ENCODE measurements at regions not wholly inside any gene's neighbourhood (a gene's known extent, or its start where the extent isn't known, plus 50 kb on each side); places are given as distances from the start of the nearest gene placed in this dataset.

DNA sequence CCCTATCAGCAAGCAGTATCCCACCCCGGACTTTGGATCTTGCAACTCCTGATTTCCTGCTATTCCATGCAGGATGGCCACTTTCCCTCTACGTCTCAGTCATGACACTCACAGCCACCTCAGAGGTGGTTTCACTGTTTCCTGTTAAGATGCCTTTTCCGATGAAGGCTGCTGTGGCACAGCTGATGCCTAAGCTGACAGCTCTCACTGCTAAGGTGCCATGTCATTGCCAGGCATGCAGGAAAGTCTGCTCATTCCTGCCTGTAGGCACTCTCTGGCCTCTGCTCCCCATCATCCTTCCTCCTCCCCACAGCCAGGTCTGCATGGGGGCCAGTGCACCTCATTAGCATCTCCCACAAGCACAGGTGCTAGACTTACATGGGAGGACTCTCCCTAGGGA lies 173.0 kb downstream of the CBLN1 start:
- Histone ChIP-seq H3K9me3 (no peaks in the 10 kb centered on the region), H3K4me3 (no peak overlapping the region), H3K27ac (no peak overlapping the region), H3K27me3 (no peaks in the 10 kb centered on the region), H3K36me3 (no peaks in the 10 kb centered on the region), H3K4me1 (no peaks in the 10 kb centered on the region)
- TF ChIP-seq, protein P1, sequence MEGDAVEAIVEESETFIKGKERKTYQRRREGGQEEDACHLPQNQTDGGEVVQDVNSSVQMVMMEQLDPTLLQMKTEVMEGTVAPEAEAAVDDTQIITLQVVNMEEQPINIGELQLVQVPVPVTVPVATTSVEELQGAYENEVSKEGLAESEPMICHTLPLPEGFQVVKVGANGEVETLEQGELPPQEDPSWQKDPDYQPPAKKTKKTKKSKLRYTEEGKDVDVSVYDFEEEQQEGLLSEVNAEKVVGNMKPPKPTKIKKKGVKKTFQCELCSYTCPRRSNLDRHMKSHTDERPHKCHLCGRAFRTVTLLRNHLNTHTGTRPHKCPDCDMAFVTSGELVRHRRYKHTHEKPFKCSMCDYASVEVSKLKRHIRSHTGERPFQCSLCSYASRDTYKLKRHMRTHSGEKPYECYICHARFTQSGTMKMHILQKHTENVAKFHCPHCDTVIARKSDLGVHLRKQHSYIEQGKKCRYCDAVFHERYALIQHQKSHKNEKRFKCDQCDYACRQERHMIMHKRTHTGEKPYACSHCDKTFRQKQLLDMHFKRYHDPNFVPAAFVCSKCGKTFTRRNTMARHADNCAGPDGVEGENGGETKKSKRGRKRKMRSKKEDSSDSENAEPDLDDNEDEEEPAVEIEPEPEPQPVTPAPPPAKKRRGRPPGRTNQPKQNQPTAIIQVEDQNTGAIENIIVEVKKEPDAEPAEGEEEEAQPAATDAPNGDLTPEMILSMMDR (IDR thresholded peaks at IDR 0.05): no peak
- TF ChIP-seq POLR2A (IDR thresholded peaks at IDR 0.05): no peak
- intact Hi-C loops (cut with DNase I; ENCODE audit: low total_unique reads): no loop called here
- no peak for DNase-seq

DNA sequence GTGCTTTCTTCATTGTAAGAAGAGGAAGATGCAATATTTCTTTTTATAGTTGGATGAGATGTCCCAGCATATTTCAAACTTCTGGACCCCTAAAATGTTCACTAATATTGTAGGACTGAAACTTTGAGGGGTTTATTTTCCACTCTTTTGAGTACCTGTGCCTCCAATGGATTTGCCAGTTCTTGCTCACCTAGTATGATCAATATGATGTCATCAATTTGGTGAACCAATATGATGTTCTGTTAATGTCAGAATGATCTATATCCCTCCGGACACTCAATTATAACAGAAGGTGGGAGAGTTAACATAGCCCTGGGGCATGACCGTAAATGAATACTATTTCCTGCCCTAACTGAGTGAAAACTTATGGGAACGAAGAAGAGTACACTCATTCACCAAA lies 178.3 kb downstream of the CBLN1 start:
- intact Hi-C loops (cut with DNase I; ENCODE audit: low total_unique reads): no loop called here
- no peaks in the 10 kb centered on the region for H3K27me3 ChIP-seq
- no peak overlapping the region for H3K27ac ChIP-seq
- H3K4me1 ChIP-seq: no peaks in the 10 kb centered on the region
- TF ChIP-seq, protein P1 (IDR thresholded peaks at IDR 0.05): no peak
- TF ChIP-seq POLR2A (IDR thresholded peaks at IDR 0.05): no peak
- no peaks in the 10 kb centered on the region for H3K36me3 ChIP-seq
- no peak for DNase-seq
- no peaks in the 10 kb centered on the region for H3K9me3 ChIP-seq
- no peak overlapping the region for H3K4me3 ChIP-seq

DNA sequence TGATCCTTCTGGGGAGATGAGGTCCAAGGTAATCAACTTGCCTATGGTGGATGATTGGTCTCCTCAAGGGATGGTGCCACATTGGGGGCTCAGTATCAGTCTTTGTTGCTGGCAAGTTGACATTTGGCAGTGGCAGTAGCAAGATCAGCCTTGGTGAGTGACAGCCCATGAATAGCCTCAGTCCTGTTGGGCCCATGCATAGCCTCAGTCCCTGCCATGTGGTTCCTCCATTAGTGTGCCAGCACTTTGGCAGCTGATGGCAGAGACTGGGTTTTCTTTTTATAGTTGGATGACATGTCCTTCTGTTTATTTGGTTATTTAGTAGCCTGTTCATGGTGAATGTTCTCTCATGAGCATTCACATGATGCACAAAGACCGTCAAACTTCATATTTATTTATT lies 179.6 kb downstream of the CBLN1 start:
- TF ChIP-seq, protein P1 (IDR thresholded peaks at IDR 0.05): no peak
- TF ChIP-seq POLR2A (IDR thresholded peaks at IDR 0.05): no peak
- DNase-seq: no peak
- no peaks in the 10 kb centered on the region for H3K9me3 ChIP-seq
- H3K27me3 ChIP-seq: no peaks in the 10 kb centered on the region
- intact Hi-C loops (cut with DNase I; ENCODE audit: low total_unique reads): no loop called here
- no peaks in the 10 kb centered on the region for H3K4me1 ChIP-seq
- H3K4me3 ChIP-seq: no peak overlapping the region
- H3K27ac ChIP-seq: no peak overlapping the region
- no peaks in the 10 kb centered on the region for H3K36me3 ChIP-seq

DNA sequence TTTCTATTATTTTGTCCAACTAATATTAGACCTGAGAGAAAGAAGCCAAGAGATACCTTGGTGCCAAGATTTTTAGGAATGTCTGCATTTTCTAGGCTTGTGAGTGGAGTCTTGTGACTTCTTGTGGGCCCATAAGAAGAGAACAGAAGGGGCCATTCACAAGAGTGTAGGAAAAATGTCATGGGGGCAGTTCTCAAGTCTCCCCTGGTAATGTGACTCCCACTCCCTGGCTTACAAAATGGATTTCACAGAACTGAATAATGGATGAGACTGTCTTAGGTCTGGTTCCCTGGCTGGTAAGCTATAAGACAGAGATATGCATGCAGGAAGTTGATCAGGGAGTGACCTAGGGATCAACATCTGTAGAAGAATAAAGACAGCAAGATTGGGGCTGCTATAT lies 181.3 kb downstream of the CBLN1 start:
- TF ChIP-seq POLR2A (IDR thresholded peaks at IDR 0.05): no peak
- TF ChIP-seq, protein P1 (IDR thresholded peaks at IDR 0.05): no peak
- H3K9me3 ChIP-seq: no peaks in the 10 kb centered on the region
- intact Hi-C loops (cut with DNase I; ENCODE audit: low total_unique reads): no loop called here
- no peak overlapping the region for H3K27ac ChIP-seq
- DNase-seq: no peak
- no peaks in the 10 kb centered on the region for H3K4me1 ChIP-seq
- H3K4me3 ChIP-seq: no peak overlapping the region
- H3K36me3 ChIP-seq: no peaks in the 10 kb centered on the region
- no peaks in the 10 kb centered on the region for H3K27me3 ChIP-seq

DNA sequence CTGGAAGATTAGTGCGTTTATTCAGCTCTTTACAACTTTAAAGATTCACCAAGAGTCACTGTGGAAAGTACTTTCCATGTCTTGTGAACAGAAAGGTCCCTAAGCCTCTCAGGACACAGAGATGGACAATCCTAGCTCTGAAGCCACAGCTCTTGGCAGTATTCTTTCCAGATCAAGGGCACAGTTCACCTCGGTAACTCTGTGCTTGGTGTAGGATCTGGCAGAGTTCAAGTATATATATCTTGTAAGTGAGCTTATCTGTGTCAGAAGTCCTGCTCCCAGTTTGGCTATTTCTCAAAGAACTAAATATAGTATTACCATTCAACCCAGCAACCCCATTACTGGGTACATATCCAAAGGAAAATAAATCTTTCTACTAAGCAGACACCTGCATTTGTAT lies 183.7 kb downstream of the CBLN1 start:
- TF ChIP-seq, protein P1 (IDR thresholded peaks at IDR 0.05): no peak
- no peak overlapping the region for H3K27ac ChIP-seq
- H3K27me3 ChIP-seq: no peaks in the 10 kb centered on the region
- no peaks in the 10 kb centered on the region for H3K4me1 ChIP-seq
- H3K36me3 ChIP-seq: no peaks in the 10 kb centered on the region
- no peak for DNase-seq
- intact Hi-C loops (cut with DNase I; ENCODE audit: low total_unique reads): no loop called here
- no peak overlapping the region for H3K4me3 ChIP-seq
- no peaks in the 10 kb centered on the region for H3K9me3 ChIP-seq

Data from uterus (tissue), 3 donors.